ENCODE measurements at regions not wholly inside any gene's neighbourhood (a gene's known extent, or its start where the extent isn't known, plus 50 kb on each side); places are given as distances from the start of the nearest gene placed in this dataset.

GRCh38 chr5:23318960-23319359 lies 188.4 kb upstream of the PRDM9 start:
- DNase-seq (ENCODE audit: low read depth) (peak; percentile 92), FAIRE-seq (no peak)
- TF ChIP-seq CTCF (IDR thresholded peaks at IDR 0.05; ENCODE audit: insufficient read depth, low read length, severe bottlenecking) = no peak
- Histone ChIP-seq H3K36me3 (ENCODE audit: control insufficient read depth, insufficient read depth, low read length) (no peaks in the 10 kb centered on the region), H3K27me3 (ENCODE audit: control insufficient read depth, insufficient read depth, low read length) (no peaks in the 10 kb centered on the region), H3K4me3 (ENCODE audit: low read depth, low read length) (no peak overlapping the region)

- DNase-seq (ENCODE audit: low read depth) (peak; percentile 32), FAIRE-seq (no peak)
- H3K27me3 ChIP-seq (ENCODE audit: control insufficient read depth, insufficient read depth, low read length) = no peaks in the 10 kb centered on the region
- no peak overlapping the region for H3K4me3 ChIP-seq (ENCODE audit: low read depth, low read length)
- no peaks in the 10 kb centered on the region for H3K36me3 ChIP-seq (ENCODE audit: control insufficient read depth, insufficient read depth, low read length)
- TF ChIP-seq CTCF (IDR thresholded peaks at IDR 0.05; ENCODE audit: insufficient read depth, low read length, severe bottlenecking) = no peak
These were observed 189.2 kb upstream of the PRDM9 start for GRCh38 chr5:23318166-23318565.

GRCh38 chr5:23316060-23316591 lies 191.3 kb upstream of the PRDM9 start:
- Histone ChIP-seq H3K27me3 (ENCODE audit: control insufficient read depth, insufficient read depth, low read length) (no peaks in the 10 kb centered on the region), H3K36me3 (ENCODE audit: control insufficient read depth, insufficient read depth, low read length) (no peaks in the 10 kb centered on the region), H3K4me3 (ENCODE audit: low read depth, low read length) (no peak overlapping the region)
- DNase-seq (ENCODE audit: low read depth) (no peak), FAIRE-seq (no peak)
- TF ChIP-seq CTCF (IDR thresholded peaks at IDR 0.05; ENCODE audit: insufficient read depth, low read length, severe bottlenecking) = no peak

- Histone ChIP-seq H3K27me3 (ENCODE audit: control insufficient read depth, insufficient read depth, low read length) (no peaks in the 10 kb centered on the region), H3K36me3 (ENCODE audit: control insufficient read depth, insufficient read depth, low read length) (no peaks in the 10 kb centered on the region), H3K4me3 (ENCODE audit: low read depth, low read length) (no peak overlapping the region)
- DNase-seq (ENCODE audit: low read depth) (peak; percentile 90), FAIRE-seq (no peak)
- no peak for TF ChIP-seq CTCF (IDR thresholded peaks at IDR 0.05; ENCODE audit: insufficient read depth, low read length, severe bottlenecking)
These were observed 192.6 kb upstream of the PRDM9 start for GRCh38 chr5:23314827-23315226.

- Histone ChIP-seq H3K27me3 (ENCODE audit: control insufficient read depth, insufficient read depth, low read length) (no peaks in the 10 kb centered on the region), H3K4me3 (ENCODE audit: low read depth, low read length) (no peak overlapping the region), H3K36me3 (ENCODE audit: control insufficient read depth, insufficient read depth, low read length) (no peaks in the 10 kb centered on the region)
- no peak for TF ChIP-seq CTCF (IDR thresholded peaks at IDR 0.05; ENCODE audit: insufficient read depth, low read length, severe bottlenecking)
- FAIRE-seq (no peak), DNase-seq (ENCODE audit: low read depth) (no peak)
These were observed 202.4 kb upstream of the PRDM9 start for GRCh38 chr5:23305055-23305454.

GRCh38 chr5:23303836-23304235 lies 203.6 kb upstream of the PRDM9 start:
- FAIRE-seq (no peak), DNase-seq (ENCODE audit: low read depth) (no peak)
- Histone ChIP-seq H3K36me3 (ENCODE audit: control insufficient read depth, insufficient read depth, low read length) (no peaks in the 10 kb centered on the region), H3K4me3 (ENCODE audit: low read depth, low read length) (no peak overlapping the region), H3K27me3 (ENCODE audit: control insufficient read depth, insufficient read depth, low read length) (no peaks in the 10 kb centered on the region)
- no peak for TF ChIP-seq CTCF (IDR thresholded peaks at IDR 0.05; ENCODE audit: insufficient read depth, low read length, severe bottlenecking)

All from bronchial epithelial cell (primary cell).